HFFc6 (cell line): ENCODE measurements at regions not wholly inside any gene's neighbourhood (a gene's known extent, or its start where the extent isn't known, plus 50 kb on each side); places are given as distances from the start of the nearest gene placed in this dataset.

Experiments
- DNase-seq: peaks from one replicate; pipeline ENCODE4 v3.0.0-alpha.2; 2018
- H3K27ac Mint-ChIP-seq: 2 replicates; pipeline ENCODE4 v1.8.0; 2020; ENCODE audit warnings: mild to moderate bottlenecking, mixed read lengths
- H3K27me3 Mint-ChIP-seq: 2 replicates; pipeline ENCODE4 v1.8.0; 2021; ENCODE audit warnings: mild to moderate bottlenecking, moderate library complexity, mixed read lengths; ENCODE audit not compliant: insufficient read depth
- H3K36me3 Mint-ChIP-seq: 2 replicates; pipeline ENCODE4 v1.8.0; 2021; ENCODE audit warnings: low read depth, mixed read lengths
- H3K4me1 Mint-ChIP-seq: 2 replicates; pipeline ENCODE4 v1.8.0; 2020; ENCODE audit warnings: low read depth, mixed read lengths
- H3K4me3 Mint-ChIP-seq: 2 replicates; pipeline ENCODE4 v1.8.0; 2020; ENCODE audit warnings: mild to moderate bottlenecking, moderate library complexity, mixed read lengths
- H3K9me3 Mint-ChIP-seq: 2 replicates; pipeline ENCODE4 v1.8.0; 2020; ENCODE audit warnings: mild to moderate bottlenecking, mixed read lengths
- CTCF ChIP-seq: fragments of 200-600 bp; sonication (generic); IDR thresholded peaks from 2 replicates; pipeline ENCODE4 v1.5.0; 2021; ENCODE audit warnings: antibody characterized with exemption, mild to moderate bottlenecking

- Mint-ChIP-seq H3K27ac (no peak overlapping the region), H3K9me3 (no peaks in the 10 kb centered on the region), H3K36me3 (no peaks in the 10 kb centered on the region), H3K4me3 (no peak overlapping the region), H3K4me1 (no peaks in the 10 kb centered on the region), H3K27me3 (peaks cover 2% of the 10 kb centered on the region; the same call in 1 of the 2 replicates)
- no peak for DNase-seq
- no peak for TF ChIP-seq CTCF
Measured at GRCh38 chr2:199594443-199594842, 136.7 kb upstream of the SATB2 start.

DNA sequence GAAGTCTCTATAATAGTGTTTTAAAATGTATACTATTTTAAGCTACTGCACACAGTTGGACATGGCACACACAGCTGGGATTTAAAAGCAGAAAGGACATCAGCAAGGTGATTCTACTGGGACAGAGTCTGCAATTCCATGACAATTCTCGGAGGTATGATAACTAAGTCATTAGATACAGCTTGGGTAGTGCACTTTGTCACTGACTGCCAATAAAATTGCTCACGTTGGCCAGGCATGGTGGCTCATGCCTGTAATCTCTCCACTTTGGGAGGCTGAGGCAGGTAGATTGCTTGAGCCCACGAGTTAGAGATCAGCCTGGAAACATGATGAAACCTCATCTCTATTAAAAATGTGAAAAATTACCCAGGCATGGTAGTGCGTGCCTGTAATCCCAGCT lies 134.1 kb upstream of the SATB2 start:
- no peaks in the 10 kb centered on the region for H3K9me3 Mint-ChIP-seq

GRCh38 chr2:199590321-199591203 lies 132.8 kb upstream of the SATB2 start:
- Mint-ChIP-seq H3K4me3 (no peak overlapping the region), H3K27ac (no peak overlapping the region), H3K36me3 (no peaks in the 10 kb centered on the region), H3K27me3 (peaks cover 2% of the 10 kb centered on the region), H3K4me1 (no peaks in the 10 kb centered on the region), H3K9me3 (no peaks in the 10 kb centered on the region)
- DNase-seq = no peak
- no peak for TF ChIP-seq CTCF

More for the DNA sequence above, 134.1 kb upstream of the SATB2 start:
- Mint-ChIP-seq H3K4me1 (no peaks in the 10 kb centered on the region), H3K36me3 (no peaks in the 10 kb centered on the region), H3K4me3 (no peak overlapping the region), H3K27me3 (peaks cover 2% of the 10 kb centered on the region; the same call in 1 of the 2 replicates), H3K27ac (no peak overlapping the region)
- no peak for TF ChIP-seq CTCF
- DNase-seq = no peak

GRCh38 chr2:199589306-199589705 lies 131.6 kb upstream of the SATB2 start:
- no peak overlapping the region for H3K27ac Mint-ChIP-seq
- no peak for TF ChIP-seq CTCF
- no peak for DNase-seq
- no peaks in the 10 kb centered on the region for H3K36me3 Mint-ChIP-seq
- H3K4me3 Mint-ChIP-seq = no peak overlapping the region
- no peaks in the 10 kb centered on the region for H3K4me1 Mint-ChIP-seq
- H3K27me3 Mint-ChIP-seq = peaks cover 2% of the 10 kb centered on the region
- no peaks in the 10 kb centered on the region for H3K9me3 Mint-ChIP-seq

DNA sequence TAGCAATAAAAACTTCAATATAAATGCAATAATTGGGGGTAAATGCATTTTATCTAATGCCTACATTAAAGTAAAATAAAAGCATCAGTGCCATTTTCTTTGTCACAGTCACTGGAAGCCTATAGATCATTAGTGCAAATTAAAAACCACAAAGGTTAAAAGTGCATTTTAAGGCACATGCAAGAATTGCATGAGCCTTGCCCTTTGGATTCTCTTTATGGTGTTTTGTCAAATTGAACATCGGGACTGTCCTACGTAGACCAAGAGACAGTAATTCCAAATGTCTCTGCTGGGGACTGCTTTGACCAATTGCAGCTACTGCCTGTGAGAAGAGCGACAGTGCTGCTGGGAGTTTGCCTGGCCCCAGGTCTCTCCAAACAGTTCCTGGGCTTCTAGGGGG lies 130.3 kb upstream of the SATB2 start:
- no peak for TF ChIP-seq CTCF
- Mint-ChIP-seq H3K27ac (no peak overlapping the region), H3K9me3 (no peaks in the 10 kb centered on the region), H3K4me3 (no peak overlapping the region), H3K27me3 (peaks cover 2% of the 10 kb centered on the region), H3K36me3 (no peaks in the 10 kb centered on the region), H3K4me1 (no peaks in the 10 kb centered on the region)
- no peak for DNase-seq
